Rectal smooth muscle tissue (tissue), 1 donor: ENCODE measurements at regions not wholly inside any gene's neighbourhood (a gene's known extent, or its start where the extent isn't known, plus 50 kb on each side); places are given as distances from the start of the nearest gene placed in this dataset.

ENCODE experiments used
- H3K27ac ChIP-seq: one replicate; pipeline ENCODE4 v1.7.0; 2013; ENCODE audit warnings: low read depth, low read length, inconsistent platforms
- H3K27me3 ChIP-seq: one replicate; pipeline ENCODE4 v1.7.0; 2013; ENCODE audit warnings: low read length; ENCODE audit not compliant: control insufficient read depth, insufficient read depth
- H3K36me3 ChIP-seq: one replicate; pipeline ENCODE4 v1.7.0; 2013; ENCODE audit warnings: low read length; ENCODE audit not compliant: control insufficient read depth, insufficient read depth
- H3K4me1 ChIP-seq: one replicate; pipeline ENCODE4 v1.7.0; 2013; ENCODE audit warnings: low read length; ENCODE audit not compliant: control insufficient read depth, insufficient read depth
- H3K4me3 ChIP-seq: one replicate; pipeline ENCODE4 v1.7.0; 2013; ENCODE audit warnings: low read length
- H3K9ac ChIP-seq: one replicate; pipeline ENCODE4 v1.7.0; 2013; ENCODE audit warnings: low read length

DNA sequence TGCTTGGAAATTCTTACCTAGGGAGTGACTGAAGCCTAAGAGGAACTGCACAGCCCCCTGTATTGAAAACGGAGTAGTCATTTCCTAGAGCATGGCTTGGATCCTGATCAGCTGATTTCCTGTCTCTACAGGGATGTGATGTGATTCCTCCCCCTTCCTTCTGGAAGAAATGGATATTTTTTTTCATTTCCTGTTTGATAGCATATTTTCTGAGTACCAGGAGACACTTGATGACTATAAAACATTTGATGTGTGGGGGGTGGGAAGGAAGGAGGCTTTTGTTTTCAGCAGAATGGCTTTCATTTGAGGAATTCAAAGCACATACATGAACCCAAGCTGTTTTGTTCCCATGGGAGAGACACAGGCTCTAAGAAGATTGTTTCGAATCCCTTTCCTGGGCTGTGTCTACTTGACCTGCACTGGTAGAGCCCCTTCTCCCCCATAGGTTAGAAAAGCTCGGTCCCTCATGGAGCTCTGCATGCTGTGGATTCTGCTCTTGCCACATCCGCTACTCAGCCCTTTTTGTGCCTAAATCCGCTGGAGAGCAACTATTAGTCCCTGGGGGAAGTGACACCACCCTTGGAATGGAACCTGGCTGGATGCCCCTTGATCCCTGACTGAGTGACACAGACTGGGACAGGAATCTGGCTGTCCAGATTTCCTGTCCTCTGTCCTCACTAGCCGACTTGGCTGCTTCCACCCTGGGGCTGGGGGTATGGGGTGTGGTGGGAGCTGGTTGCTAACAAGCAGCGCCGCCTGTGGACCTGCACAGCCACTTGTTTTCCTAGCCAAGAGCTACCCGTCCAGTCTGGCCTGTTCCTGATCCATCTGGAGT is 71.8 kb upstream of the MACF1 start:
- H3K9ac ChIP-seq = peak overlapping the region; percentile 43
- no peaks in the 10 kb centered on the region for H3K27me3 ChIP-seq
- H3K27ac ChIP-seq = peak overlapping the region; percentile 70
- H3K36me3 ChIP-seq = no peaks in the 10 kb centered on the region
- no peak overlapping the region for H3K4me3 ChIP-seq
- H3K4me1 ChIP-seq = peaks cover 26% of the 10 kb centered on the region

DNA sequence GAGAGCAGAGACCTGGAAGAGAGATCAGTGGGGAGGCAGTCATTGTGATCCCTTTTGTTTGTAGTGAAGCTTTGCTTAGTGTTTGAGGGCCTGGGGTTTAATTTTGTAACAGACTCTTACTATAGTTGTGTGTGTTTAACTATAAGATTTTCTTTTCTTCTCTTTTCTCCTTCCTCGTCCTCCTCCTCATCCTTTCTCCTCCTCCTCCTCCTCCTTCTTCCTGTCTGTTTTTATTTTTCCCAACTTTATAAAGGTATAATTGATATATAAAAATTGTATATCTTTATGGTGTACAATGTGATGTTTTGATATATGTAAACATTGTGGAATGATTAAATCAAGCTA is 71.2 kb upstream of the MACF1 start:
- H3K4me3 ChIP-seq = no peak overlapping the region
- H3K27ac ChIP-seq = peak overlapping the region; percentile 70
- no peak overlapping the region for H3K9ac ChIP-seq
- H3K4me1 ChIP-seq = peaks cover 26% of the 10 kb centered on the region
- no peaks in the 10 kb centered on the region for H3K27me3 ChIP-seq
- no peaks in the 10 kb centered on the region for H3K36me3 ChIP-seq

DNA sequence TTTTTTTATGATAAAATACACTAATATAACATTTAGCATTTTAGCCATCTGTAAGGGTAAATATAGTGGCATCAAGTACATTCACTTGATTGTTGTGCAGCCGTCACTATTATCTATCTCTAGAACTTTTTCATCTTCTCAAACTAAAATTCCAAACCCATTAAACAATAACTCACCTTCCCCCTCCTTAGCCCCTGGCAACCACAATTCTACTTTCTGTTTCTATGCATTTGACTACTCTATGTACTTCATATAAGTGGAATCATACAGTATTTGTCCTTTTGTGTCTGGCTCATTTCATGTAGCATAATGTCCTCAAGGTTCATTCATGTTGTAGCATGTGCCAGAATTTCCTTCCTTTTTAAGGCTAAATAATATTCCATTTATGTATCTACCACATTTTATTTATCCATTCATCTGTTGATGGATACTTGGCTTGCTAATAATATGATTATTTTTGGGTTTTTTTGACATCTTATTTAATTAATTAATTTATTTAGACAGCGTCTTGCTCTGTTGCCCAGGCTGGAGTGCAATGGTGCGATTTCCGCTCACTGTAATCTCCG is 69.6 kb upstream of the MACF1 start:
- Histone ChIP-seq H3K36me3 (no peaks in the 10 kb centered on the region), H3K4me3 (no peak overlapping the region), H3K27ac (no peak overlapping the region), H3K4me1 (peaks cover 23% of the 10 kb centered on the region), H3K27me3 (no peaks in the 10 kb centered on the region), H3K9ac (no peak overlapping the region)

DNA sequence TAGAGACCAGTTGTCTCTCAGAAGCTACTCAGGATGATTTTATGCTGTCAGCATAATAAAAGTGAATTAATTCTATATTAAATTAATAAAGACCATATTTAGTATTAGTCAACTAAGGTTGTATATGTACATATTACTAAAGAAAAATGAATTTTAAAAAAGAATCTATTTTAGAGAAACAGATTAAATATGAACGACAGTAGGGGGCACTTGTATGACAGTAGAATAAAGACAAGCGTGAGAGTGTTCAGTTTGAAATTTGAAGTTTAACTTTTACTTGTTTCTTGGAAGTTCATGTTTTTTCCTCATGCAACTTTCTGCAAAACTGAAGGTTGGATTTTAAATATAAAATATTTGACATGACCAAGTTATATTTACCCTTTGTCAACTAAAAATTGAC is 67.9 kb upstream of the MACF1 start:
- Histone ChIP-seq H3K9ac (no peak overlapping the region), H3K27ac (no peak overlapping the region), H3K4me3 (no peak overlapping the region), H3K36me3 (no peaks in the 10 kb centered on the region), H3K4me1 (peaks cover 22% of the 10 kb centered on the region), H3K27me3 (no peaks in the 10 kb centered on the region)

DNA sequence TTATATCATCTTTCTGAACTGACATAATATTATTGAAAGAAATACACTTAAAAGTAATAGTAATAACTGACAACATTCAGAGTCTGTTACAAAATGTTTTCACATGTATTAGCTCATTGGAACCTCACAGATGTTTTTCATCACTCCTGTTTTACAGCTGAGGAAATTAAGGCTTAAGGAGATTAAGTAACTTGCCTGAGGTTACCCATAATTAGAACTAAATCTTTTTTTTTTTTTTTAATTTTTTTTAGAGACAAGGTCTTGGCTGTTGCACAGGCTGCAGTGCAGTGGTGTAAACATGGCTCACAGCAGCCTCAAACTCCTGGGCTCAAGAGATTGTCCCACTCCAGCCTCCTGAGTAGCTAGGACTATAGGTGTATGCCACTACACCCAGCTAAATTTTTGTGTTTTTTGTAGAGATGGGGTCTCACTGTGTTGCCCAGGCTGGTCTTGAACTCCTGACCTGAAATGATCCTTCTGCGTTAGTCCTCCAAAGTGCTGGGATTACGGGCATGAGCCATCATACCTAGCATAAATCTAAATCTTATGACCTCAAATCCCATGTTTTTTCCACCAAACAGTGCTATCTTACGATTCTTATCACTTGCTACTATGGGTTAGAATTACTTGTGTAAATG is 64.7 kb upstream of the MACF1 start:
- Histone ChIP-seq H3K27ac (no peak overlapping the region), H3K36me3 (no peaks in the 10 kb centered on the region), H3K9ac (no peak overlapping the region), H3K4me3 (no peak overlapping the region), H3K4me1 (peaks cover 25% of the 10 kb centered on the region), H3K27me3 (no peaks in the 10 kb centered on the region)

DNA sequence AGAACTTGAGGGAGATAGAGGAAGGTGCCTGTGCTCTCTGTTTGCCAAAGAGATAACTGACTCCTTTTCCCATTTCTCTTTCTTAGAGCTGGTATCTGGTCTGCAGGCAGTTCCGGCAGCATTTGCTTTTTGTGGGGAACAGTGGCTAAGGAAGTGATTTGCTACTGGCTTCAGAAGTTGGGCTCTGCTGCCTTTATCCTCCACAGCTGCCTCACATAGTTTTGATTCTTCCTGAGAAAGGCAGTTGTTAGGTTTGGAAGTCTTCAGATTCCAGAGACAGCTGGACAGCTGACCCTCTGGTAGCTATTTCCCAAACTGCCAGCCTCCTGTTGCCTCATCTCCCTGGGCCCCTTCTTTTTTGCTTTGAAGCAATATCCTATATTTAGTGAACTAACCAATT is 62.6 kb upstream of the MACF1 start:
- no peaks in the 10 kb centered on the region for H3K27me3 ChIP-seq
- peaks cover 34% of the 10 kb centered on the region for H3K4me1 ChIP-seq
- peak overlapping the region; percentile 44 for H3K27ac ChIP-seq

DNA sequence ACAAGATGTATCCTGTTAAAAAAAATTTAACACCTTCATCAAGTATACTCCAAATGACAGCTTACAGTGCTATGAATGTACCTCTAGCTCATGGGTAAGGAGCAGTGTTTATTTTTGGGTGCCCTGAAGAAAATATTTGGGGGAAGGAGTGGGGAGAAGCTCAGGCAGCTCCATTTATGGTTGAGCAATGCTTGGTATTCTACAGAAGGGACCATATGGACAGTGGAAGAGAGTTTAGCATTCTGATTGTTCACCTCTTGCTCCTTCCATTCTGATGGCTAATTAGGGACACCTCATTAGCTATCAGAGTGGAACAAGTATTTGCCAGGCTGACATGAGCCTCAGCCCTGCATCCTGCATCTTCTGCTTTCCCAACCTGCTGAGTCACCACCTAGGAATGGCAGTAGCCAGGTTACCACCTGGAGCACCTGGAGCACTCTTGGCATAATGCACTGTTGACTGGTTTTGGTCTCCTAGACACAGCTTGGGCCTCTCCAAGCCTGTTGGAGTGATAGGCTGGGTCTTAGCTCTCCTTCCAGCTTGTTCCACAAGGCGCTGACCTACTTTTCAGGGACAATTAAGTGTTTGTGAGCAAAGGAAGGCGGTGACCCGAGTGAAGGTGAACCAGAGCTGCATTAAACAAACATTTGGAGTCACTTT is 62.0 kb upstream of the MACF1 start:
- Histone ChIP-seq H3K27ac (peak overlapping the region; percentile 44), H3K27me3 (no peaks in the 10 kb centered on the region), H3K4me1 (peaks cover 34% of the 10 kb centered on the region), H3K9ac (no peak overlapping the region), H3K36me3 (no peaks in the 10 kb centered on the region), H3K4me3 (no peak overlapping the region)

More for the DNA sequence above, 62.6 kb upstream of the MACF1 start:
- Histone ChIP-seq H3K36me3 (no peaks in the 10 kb centered on the region), H3K4me3 (no peak overlapping the region), H3K9ac (no peak overlapping the region)

DNA sequence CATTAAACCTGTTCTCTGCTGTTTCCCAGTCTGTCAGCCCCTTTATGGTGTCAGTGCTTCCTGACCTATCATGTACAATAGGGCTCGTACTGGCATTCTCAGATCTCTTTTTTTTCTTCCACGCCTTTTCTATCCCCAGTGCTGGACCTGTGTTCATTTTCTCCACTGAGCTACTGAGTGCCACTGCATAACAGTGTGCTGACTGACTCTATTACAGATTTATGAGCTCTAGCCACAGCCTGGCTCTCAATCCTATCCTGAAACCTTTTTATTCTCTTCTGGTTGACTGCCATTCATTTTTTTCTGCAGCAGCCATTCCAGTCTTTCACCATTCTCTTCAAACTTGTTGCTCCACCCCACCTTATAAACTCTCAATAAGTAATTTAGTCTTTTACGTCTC is 59.6 kb upstream of the MACF1 start:
- Histone ChIP-seq H3K4me3 (no peak overlapping the region), H3K27ac (no peak overlapping the region), H3K36me3 (no peaks in the 10 kb centered on the region), H3K4me1 (peaks cover 37% of the 10 kb centered on the region), H3K27me3 (no peaks in the 10 kb centered on the region), H3K9ac (no peak overlapping the region)

DNA sequence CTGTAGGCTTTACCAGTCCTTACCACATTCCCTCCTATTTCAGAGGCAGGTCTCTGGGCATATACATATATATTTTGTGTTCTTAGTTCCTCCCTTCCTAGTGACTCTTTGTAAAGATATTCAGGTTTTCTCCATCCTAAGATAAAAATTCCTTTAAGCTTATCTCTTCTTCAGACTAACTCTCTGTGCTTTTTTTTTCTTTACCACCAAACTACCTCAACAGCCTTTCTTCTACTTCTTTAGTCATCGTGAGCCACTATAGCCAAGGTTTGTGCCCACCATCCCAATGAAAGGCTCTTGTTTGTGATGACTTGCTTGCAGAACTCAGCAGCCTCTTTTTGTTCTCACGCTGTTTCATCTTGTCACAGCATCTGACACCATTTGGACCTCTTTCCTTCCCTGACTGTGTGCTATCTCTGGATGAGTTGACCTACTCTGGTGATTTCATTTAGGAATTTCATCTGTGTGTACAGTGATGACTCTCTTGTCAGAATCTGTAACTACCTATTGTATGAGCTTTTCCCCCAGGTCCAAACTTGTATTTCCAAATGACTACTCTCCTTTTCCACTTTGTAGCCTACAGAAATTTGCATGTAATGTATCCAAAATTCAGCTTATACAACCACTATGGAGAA is 59.0 kb upstream of the MACF1 start:
- Histone ChIP-seq H3K36me3 (no peaks in the 10 kb centered on the region), H3K4me1 (peaks cover 37% of the 10 kb centered on the region), H3K27me3 (no peaks in the 10 kb centered on the region), H3K9ac (no peak overlapping the region), H3K27ac (no peak overlapping the region), H3K4me3 (no peak overlapping the region)

DNA sequence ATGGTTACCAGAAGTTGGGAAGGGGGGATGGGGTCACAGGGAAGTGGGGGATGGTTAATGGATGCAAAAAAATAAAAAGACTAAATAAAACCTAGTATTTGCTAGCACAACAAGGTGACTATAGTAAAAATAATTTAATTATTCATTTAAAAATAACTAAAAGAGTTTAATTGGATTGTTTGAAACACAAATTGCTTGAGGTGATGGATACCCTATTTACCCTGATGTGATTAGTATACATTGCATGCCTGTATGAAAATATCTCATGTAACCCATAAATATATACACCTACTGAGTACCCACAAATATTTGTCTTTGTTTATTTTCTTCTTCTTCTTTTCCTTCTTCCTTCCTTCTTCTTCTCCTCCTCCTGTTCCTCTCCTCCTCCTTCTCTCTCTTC is 57.8 kb upstream of the MACF1 start:
- Histone ChIP-seq H3K4me3 (no peak overlapping the region), H3K27me3 (no peaks in the 10 kb centered on the region), H3K9ac (no peak overlapping the region), H3K27ac (no peak overlapping the region), H3K36me3 (no peaks in the 10 kb centered on the region), H3K4me1 (peaks cover 30% of the 10 kb centered on the region)

DNA sequence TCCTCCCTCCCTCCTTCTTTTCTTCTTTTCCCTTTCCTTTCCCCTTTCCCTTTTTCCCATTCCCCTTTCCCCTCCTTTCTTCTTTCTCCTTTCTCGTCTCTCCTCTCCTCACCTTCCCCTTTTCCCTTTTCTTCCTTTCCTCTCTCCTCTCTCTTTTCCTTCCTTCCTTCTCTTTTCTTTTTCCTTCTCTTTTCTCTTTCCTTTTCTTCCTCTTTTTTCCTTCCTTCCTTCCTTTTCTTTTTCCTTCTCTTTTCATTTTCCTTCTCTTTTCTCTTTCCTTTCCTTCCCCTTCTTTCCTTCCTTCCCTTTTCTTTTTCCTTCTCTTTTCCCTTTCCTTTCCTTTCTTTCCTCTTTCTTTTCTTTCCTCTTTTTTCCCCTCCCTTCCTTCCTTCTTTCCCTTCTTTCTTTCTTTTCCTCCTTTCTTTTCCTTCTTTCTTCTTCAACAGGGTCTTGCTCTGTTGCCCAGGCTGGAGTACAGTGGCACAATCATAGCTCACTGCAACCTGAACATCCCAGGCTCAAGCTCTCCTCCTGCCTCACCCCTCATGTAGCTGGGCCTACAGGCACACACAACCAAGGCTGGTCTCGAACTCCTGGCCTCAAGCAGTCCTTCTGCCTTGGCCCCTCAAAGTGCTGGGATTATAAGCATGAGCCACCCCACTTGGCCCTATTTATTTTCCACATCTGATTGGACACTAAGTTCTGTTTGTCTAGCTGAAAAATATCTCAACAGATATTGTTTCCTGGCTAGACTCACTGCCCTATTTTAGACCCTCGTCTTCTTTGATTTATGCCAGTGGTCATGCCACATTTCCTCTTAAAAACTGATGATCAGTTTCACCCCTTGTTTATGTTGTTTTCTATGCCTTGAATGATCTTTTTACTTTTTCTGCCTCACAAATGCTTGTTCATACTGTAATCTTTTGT is 57.1 kb upstream of the MACF1 start:
- Histone ChIP-seq H3K27me3 (no peaks in the 10 kb centered on the region), H3K27ac (no peak overlapping the region), H3K9ac (no peak overlapping the region), H3K4me3 (no peak overlapping the region), H3K36me3 (no peaks in the 10 kb centered on the region), H3K4me1 (peaks cover 25% of the 10 kb centered on the region)
